OCI-LY7 (cell line): ENCODE measurements at regions not wholly inside any gene's neighbourhood (a gene's known extent, or its start where the extent isn't known, plus 50 kb on each side); places are given as distances from the start of the nearest gene placed in this dataset.

ENCODE experiments used
- BruUV-seq: library from RNA; stranded (reverse); fragments of 400-500 nt; replicated peaks from 2 replicates; lab custom pipeline; 2021; lab: Mats Ljungman, UMichigan
- CTCF ChIA-PET: fragments of 300-600 bp; sonication (Branson Sonifier 250); formaldehyde crosslinking; loops from one replicate; lab custom pipeline; 2022; ENCODE audit warnings: antibody characterized with exemption; ENCODE audit not compliant: unreplicated experiment; lab: Charles Lee
- POLR2A ChIA-PET: fragments of 300-600 bp; sonication (Branson Sonifier 250); formaldehyde crosslinking; loops from one replicate; lab custom pipeline; 2022; ENCODE audit warnings: antibody characterized with exemption; lab: Charles Lee
- DNase-seq: peaks from one replicate; pipeline ENCODE4 v3.0.0-alpha.2; 2015; ENCODE audit warnings: low spot score
- H2AFZ ChIP-seq: fragments of 200-600 bp; sonication (generic), shearing (Covaris generic); 2 replicates; pipeline ENCODE4 v1.6.1; 2014; ENCODE audit warnings: mild to moderate bottlenecking, antibody characterized with exemption, low read length, moderate library complexity
- H3K27ac ChIP-seq: fragments of 200-600 bp; sonication (generic); 2 replicates; pipeline ENCODE4 v1.5.1; 2014; ENCODE audit warnings: mixed run types, low read depth, mild to moderate bottlenecking, moderate library complexity, low read length, inconsistent platforms; ENCODE audit not compliant: poor library complexity, severe bottlenecking
- H3K36me3 ChIP-seq: fragments of 200-600 bp; sonication (generic); 2 replicates; pipeline ENCODE4 v1.6.1; 2014; ENCODE audit warnings: mild to moderate bottlenecking, antibody characterized with exemption, low read length, moderate library complexity, mixed read lengths; ENCODE audit not compliant: insufficient read depth
- H3K4me1 ChIP-seq: fragments of 200-600 bp; sonication (generic); 2 replicates; pipeline ENCODE4 v1.5.1; 2014; ENCODE audit warnings: mild to moderate bottlenecking, low read length; ENCODE audit not compliant: insufficient read depth, poor library complexity, severe bottlenecking
- H3K4me2 ChIP-seq: fragments of 200-600 bp; sonication (generic); 2 replicates; pipeline ENCODE4 v1.6.1; 2014; ENCODE audit warnings: mild to moderate bottlenecking, low read length
- H3K4me3 ChIP-seq: fragments of 200-600 bp; sonication (generic); 2 replicates; pipeline ENCODE4 v1.5.1; 2014; ENCODE audit warnings: mild to moderate bottlenecking, low read depth, low read length; ENCODE audit not compliant: poor library complexity, severe bottlenecking
- H3K79me2 ChIP-seq: fragments of 200-600 bp; sonication (generic); 2 replicates; pipeline ENCODE4 v1.6.1; 2016; ENCODE audit warnings: low read depth, mild to moderate bottlenecking, low read length, moderate library complexity, mixed read lengths; ENCODE audit not compliant: insufficient read depth
- H3K9me2 ChIP-seq: fragments of 200-600 bp; sonication (generic); 2 replicates; pipeline ENCODE4 v1.6.1; 2016; ENCODE audit warnings: mild to moderate bottlenecking, low read length, mixed read lengths; ENCODE audit not compliant: insufficient read depth
- H3K9me3 ChIP-seq: fragments of 200-600 bp; sonication (generic); 2 replicates; pipeline ENCODE4 v1.6.1; 2014; ENCODE audit warnings: mild to moderate bottlenecking, mixed run types, low read length, mixed read lengths
- H4K20me1 ChIP-seq: fragments of 200-600 bp; sonication (generic); 2 replicates; pipeline ENCODE4 v1.6.1; 2014; ENCODE audit warnings: mild to moderate bottlenecking, antibody characterized with exemption, low read length, moderate library complexity, mixed read lengths; ENCODE audit not compliant: insufficient read depth
- EZH2phosphoT487 ChIP-seq: fragments of 200-600 bp; sonication (generic); IDR thresholded peaks from 2 replicates; pipeline ENCODE4 v1.6.1; 2018; ENCODE audit warnings: low read depth, borderline replicate concordance, mild to moderate bottlenecking, mixed run types, antibody characterized with exemption, low read length, moderate library complexity, mixed read lengths
- intact Hi-C: fragments of 100-400 bp; cut with micrococcal nuclease; formaldehyde crosslinking; loops from one replicate; pipeline ENCODE4 v1.10.0; 2022; ENCODE audit not compliant: unreplicated experiment
- TF ChIP-seq, protein P1 (sequence below): fragments of 200-600 bp; sonication (generic); conservative IDR thresholded peaks from 2 replicates; pipeline ENCODE4 v1.5.1; 2014; ENCODE audit warnings: mild to moderate bottlenecking, antibody characterized with exemption, low read length, moderate library complexity, mixed read lengths

DNA sequence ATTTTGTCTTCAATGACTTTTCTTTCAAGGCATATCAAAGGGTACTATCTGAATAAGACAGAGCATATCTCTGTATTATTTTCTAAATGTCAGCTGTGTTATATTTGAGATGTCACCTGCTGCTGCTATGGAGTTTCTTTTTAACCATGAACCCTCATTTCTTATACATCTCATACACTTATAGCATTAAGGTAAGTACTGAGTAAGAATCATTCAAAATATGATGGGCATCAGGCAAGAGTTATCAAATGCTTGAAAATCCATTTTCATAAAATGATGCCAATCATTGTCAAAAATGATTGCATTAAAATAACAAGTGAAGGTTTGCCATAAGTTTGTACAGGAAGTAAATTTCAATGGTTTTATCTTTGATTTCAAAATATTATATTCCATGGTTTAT is 2005.0 kb upstream of the PCDH20 start:
- CTCF ChIA-PET = no interaction called here
- POLR2A ChIA-PET = no interaction called here

DNA sequence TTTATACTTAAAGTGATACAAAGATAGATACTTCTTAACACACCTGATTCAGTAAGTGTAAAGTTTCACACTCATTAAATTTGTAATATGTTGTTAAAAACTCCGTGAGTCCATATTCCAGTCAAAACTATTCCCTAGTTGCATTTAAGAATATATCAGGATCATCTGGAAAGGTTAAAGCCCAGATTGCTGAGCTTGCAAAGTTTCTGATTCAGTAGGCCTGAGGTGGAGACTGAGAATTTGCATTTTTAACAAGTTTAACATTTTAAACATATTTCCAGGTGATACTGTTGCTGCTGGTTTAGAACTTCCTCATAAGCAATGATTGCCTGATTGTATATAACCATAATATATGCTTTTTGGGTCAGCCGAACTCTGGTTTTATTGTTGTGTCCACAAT is 1998.6 kb upstream of the PCDH20 start:
- BruUV-seq = no TSS peak
- Histone ChIP-seq H3K9me3 (no peaks in the 10 kb centered on the region), H3K79me2 (no peaks in the 10 kb centered on the region), H2AFZ (no peak overlapping the region), H3K4me3 (no peak overlapping the region), H3K9me2 (no peaks in the 10 kb centered on the region), H3K4me1 (no peaks in the 10 kb centered on the region), H3K27ac (no peak overlapping the region), H4K20me1 (no peaks in the 10 kb centered on the region), H3K36me3 (no peaks in the 10 kb centered on the region), H3K4me2 (no peak overlapping the region)
- intact Hi-C loops = no loop called here
- CTCF ChIA-PET = no interaction called here
- POLR2A ChIA-PET = no interaction called here
- TF ChIP-seq, protein P1, sequence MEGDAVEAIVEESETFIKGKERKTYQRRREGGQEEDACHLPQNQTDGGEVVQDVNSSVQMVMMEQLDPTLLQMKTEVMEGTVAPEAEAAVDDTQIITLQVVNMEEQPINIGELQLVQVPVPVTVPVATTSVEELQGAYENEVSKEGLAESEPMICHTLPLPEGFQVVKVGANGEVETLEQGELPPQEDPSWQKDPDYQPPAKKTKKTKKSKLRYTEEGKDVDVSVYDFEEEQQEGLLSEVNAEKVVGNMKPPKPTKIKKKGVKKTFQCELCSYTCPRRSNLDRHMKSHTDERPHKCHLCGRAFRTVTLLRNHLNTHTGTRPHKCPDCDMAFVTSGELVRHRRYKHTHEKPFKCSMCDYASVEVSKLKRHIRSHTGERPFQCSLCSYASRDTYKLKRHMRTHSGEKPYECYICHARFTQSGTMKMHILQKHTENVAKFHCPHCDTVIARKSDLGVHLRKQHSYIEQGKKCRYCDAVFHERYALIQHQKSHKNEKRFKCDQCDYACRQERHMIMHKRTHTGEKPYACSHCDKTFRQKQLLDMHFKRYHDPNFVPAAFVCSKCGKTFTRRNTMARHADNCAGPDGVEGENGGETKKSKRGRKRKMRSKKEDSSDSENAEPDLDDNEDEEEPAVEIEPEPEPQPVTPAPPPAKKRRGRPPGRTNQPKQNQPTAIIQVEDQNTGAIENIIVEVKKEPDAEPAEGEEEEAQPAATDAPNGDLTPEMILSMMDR = no peak
- no peak for TF ChIP-seq EZH2phosphoT487
- DNase-seq = no peak

More for the DNA sequence above, 2005.0 kb upstream of the PCDH20 start:
- H3K4me3 ChIP-seq = no peak overlapping the region
- no peaks in the 10 kb centered on the region for H3K36me3 ChIP-seq
- DNase-seq = no peak
- no peaks in the 10 kb centered on the region for H3K4me1 ChIP-seq
- BruUV-seq = no TSS peak
- no peak overlapping the region for H3K4me2 ChIP-seq
- H4K20me1 ChIP-seq = no peaks in the 10 kb centered on the region
- no peaks in the 10 kb centered on the region for H3K79me2 ChIP-seq
- TF ChIP-seq EZH2phosphoT487 = no peak
- TF ChIP-seq, protein P1 = no peak
- H3K9me2 ChIP-seq = no peaks in the 10 kb centered on the region
- H3K27ac ChIP-seq = no peak overlapping the region
- H3K9me3 ChIP-seq = no peaks in the 10 kb centered on the region
- intact Hi-C loops = no loop called here
- H2AFZ ChIP-seq = no peak overlapping the region

DNA sequence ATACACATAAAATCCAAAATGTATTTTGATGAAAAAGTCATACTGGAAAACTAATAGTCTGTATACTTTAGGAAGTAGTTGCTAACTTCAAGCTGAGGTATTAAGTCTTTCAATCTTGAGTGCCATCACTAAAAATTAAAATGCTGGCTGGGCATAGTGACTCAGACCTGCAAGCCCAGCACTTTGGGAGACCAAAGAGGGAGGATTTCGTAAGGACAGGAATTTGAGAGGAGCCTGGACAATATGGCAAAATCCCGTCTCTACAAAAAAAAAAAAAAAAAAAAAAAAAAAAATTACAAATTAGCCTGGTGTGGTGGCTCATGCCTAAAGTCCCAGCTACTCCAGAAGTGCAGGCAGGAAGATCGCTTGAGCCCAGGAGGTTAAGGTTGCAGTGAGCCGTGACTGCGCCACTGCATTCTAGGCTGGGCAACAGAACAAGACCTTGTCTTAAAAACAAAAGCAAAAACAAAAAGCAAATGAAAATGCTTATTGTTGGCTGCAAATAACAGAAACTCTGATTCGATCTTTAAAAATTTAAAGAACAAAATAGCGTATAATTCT is 1994.2 kb upstream of the PCDH20 start:
- Histone ChIP-seq H3K9me3 (no peaks in the 10 kb centered on the region), H3K36me3 (no peaks in the 10 kb centered on the region), H3K4me1 (no peaks in the 10 kb centered on the region), H3K79me2 (no peaks in the 10 kb centered on the region), H3K27ac (no peak overlapping the region), H3K4me3 (no peak overlapping the region), H3K4me2 (no peak overlapping the region), H3K9me2 (no peaks in the 10 kb centered on the region), H4K20me1 (no peaks in the 10 kb centered on the region), H2AFZ (no peak overlapping the region)
- BruUV-seq = no TSS peak
- no peak for DNase-seq
- ChIA-PET CTCF (no interaction called here), POLR2A (no interaction called here)
- TF ChIP-seq EZH2phosphoT487 = no peak
- TF ChIP-seq, protein P1 = no peak
- intact Hi-C loops = no loop called here
